Activated naive CD4-positive, alpha-beta T cell treated with anti-CD3 and anti-CD28 coated beads, Interleukin-2, amount 50 U/mL, for 24 hours (primary cell): ENCODE measurements at regions not wholly inside any gene's neighbourhood (a gene's known extent, or its start where the extent isn't known, plus 50 kb on each side); places are given as distances from the start of the nearest gene placed in this dataset.

Source experiments
- H3K27ac Mint-ChIP-seq: one replicate; pipeline ENCODE4 v1.8.0; 2021; ENCODE audit warnings: mild to moderate bottlenecking, mixed read lengths
- H3K27me3 Mint-ChIP-seq: one replicate; pipeline ENCODE4 v1.8.0; 2021; ENCODE audit warnings: mixed read lengths
- H3K36me3 Mint-ChIP-seq: one replicate; pipeline ENCODE4 v1.8.0; 2021; ENCODE audit warnings: mixed read lengths
- H3K4me1 Mint-ChIP-seq: one replicate; pipeline ENCODE4 v1.8.0; 2021; ENCODE audit warnings: mixed read lengths
- H3K4me3 Mint-ChIP-seq: one replicate; pipeline ENCODE4 v1.8.0; 2021; ENCODE audit warnings: mild to moderate bottlenecking, mixed read lengths
- H3K9me3 Mint-ChIP-seq: one replicate; pipeline ENCODE4 v1.8.0; 2021; ENCODE audit warnings: mixed read lengths

DNA sequence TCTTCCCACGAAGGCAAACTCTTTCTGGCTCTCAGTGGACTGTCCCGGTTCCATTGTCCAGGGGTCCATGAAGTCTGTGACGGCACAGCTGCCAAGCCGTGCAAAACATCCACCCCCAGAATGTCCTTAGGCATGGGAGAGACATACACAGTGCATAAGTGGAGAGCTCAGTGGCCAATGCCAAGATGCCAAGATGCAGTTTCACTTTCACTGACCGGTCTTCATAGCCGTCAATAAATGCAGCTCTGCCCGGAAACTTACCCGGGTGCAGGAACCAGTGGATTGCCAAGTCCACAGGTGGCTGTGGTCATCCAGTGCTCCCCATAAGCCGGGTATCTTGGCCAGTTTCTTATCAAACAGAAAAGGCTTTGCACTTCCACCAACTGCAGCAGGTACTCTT is 162.3 kb downstream of the PTCSC3 start:
- Mint-ChIP-seq H3K4me1 (no peaks in the 10 kb centered on the region), H3K36me3 (no peaks in the 10 kb centered on the region), H3K9me3 (no peaks in the 10 kb centered on the region), H3K4me3 (no peak overlapping the region), H3K27me3 (peaks cover 2% of the 10 kb centered on the region), H3K27ac (no peak overlapping the region)

DNA sequence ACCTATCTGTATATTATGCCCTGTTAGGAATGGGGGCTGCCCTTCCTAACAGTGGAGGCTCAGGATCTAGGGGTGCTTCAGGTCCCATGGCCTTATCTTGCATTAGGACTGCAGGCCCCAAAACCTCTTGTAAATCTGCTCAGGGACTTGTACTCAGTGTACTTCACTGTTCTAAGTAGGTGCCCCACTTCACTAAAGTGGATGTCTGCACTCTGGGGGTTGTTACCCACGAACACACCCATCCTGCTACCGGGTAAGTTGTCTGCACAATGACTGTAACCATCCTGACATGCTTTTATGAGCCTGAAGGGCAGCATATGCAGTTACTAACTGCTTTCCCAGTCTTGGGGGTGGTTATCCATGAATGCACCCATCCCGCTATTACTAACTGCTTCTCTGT is 163.0 kb downstream of the PTCSC3 start:
- Mint-ChIP-seq H3K4me3 (no peak overlapping the region), H3K36me3 (no peaks in the 10 kb centered on the region), H3K27ac (no peak overlapping the region), H3K9me3 (no peaks in the 10 kb centered on the region), H3K27me3 (peaks cover 5% of the 10 kb centered on the region), H3K4me1 (no peaks in the 10 kb centered on the region)

DNA sequence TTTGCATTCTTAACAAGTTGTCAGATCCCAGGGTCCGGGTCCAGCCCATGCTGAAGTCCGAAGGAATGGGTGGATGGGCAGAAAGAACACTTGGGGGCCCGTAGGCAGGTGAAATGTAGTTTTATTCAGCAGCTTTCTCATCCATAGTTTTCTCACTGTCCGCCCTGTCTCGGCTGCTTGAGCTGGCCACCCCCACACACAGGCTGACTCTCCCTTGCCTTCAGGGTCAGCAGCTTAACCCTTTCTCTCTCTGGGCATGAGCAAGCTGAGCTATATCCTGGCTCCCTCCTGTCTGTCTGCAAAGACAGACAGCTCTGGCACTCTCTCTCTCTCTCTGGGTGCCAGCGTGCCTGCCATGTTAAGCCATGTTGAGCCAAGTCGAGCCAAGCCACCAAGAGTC is 163.9 kb downstream of the PTCSC3 start:
- Mint-ChIP-seq H3K9me3 (no peaks in the 10 kb centered on the region), H3K27me3 (peaks cover 5% of the 10 kb centered on the region), H3K4me1 (no peaks in the 10 kb centered on the region), H3K27ac (no peak overlapping the region), H3K36me3 (no peaks in the 10 kb centered on the region), H3K4me3 (no peak overlapping the region)

DNA sequence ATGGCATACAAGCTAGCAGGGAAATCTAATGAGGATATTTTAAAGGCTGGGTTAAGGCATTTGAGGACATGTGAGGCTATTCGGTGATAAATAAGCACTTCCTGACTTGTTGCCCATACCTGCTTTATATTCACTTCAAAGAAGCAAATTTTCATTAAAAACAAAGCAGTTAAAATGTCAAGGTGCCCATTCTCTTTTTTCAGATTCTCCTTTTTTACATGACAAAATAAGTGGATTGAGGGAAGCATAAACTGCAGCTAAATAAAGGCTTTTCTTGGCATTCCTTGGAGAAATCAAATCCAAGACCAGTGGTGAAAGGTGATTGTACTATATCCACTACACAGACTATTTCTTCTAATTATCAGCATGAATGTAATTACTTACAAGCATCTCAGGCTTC is 166.9 kb downstream of the PTCSC3 start:
- no peak overlapping the region for H3K27ac Mint-ChIP-seq
- H3K9me3 Mint-ChIP-seq, result no peaks in the 10 kb centered on the region
- no peaks in the 10 kb centered on the region for H3K36me3 Mint-ChIP-seq
- peaks cover 10% of the 10 kb centered on the region for H3K27me3 Mint-ChIP-seq
- no peaks in the 10 kb centered on the region for H3K4me1 Mint-ChIP-seq
- no peak overlapping the region for H3K4me3 Mint-ChIP-seq

DNA sequence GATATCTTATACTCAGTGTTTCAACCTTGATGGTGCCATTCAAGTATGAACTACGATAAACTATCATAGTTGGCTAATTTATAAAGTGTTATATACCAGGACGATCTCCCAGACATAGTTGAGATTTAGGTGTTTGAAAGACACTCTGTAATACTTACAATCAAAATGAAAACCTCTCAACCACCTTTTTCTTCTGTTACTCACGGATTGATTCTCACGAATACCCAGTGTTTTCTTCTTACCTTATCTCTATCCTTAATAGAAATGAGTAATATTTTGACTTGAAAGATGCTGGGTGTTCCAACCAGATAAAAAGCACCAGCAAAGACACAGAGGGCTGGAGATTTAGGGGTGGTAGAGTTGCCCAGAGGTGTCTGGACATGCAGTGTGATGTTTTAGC is 169.9 kb downstream of the PTCSC3 start:
- H3K4me1 Mint-ChIP-seq, result no peaks in the 10 kb centered on the region
- no peaks in the 10 kb centered on the region for H3K36me3 Mint-ChIP-seq
- peaks cover 9% of the 10 kb centered on the region for H3K27me3 Mint-ChIP-seq
- H3K27ac Mint-ChIP-seq, result no peak overlapping the region
- H3K9me3 Mint-ChIP-seq, result no peaks in the 10 kb centered on the region
- H3K4me3 Mint-ChIP-seq, result no peak overlapping the region

DNA sequence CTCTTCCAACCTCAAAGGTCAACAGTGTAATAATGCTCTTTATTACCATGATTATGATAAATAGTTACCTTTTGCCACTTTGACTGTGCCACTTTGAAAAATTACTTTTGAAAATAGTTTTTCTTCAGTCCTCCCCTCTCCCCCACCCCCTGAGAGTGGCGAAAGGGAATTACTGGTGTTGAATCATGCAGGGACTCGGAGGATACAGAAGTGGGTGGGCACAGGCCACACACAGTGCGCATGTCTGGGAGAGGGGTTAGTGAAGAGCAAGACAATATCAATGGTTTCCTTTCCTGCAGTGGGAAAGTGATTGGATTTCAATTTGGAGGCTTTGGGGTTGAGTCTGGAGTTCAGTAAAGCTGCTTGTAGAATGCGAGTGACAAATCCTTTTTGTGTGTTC is 170.9 kb downstream of the PTCSC3 start:
- Mint-ChIP-seq H3K4me3 (no peak overlapping the region), H3K9me3 (no peaks in the 10 kb centered on the region), H3K27me3 (peaks cover 9% of the 10 kb centered on the region), H3K4me1 (no peaks in the 10 kb centered on the region), H3K27ac (no peak overlapping the region), H3K36me3 (no peaks in the 10 kb centered on the region)

DNA sequence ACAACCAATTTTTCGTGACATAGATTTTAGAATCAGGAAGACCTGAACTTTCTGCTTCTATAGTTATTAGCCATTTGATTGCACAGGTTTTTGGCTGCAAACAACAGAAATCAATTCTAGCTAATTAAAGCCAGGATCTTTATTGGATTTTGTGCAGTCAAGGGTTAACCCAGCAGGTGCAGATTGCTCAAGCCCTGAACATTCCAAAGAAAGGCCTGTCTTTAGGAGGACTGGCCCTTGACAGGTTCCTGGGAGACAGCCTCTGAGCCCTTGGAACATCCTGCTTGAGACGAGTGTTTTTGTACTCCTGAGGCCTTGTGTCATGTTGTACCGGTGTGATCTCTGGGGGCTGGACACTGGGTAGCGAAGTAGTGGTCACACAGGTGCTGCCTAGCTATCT is 174.6 kb downstream of the PTCSC3 start:
- no peaks in the 10 kb centered on the region for H3K4me1 Mint-ChIP-seq
- H3K9me3 Mint-ChIP-seq, result no peaks in the 10 kb centered on the region

DNA sequence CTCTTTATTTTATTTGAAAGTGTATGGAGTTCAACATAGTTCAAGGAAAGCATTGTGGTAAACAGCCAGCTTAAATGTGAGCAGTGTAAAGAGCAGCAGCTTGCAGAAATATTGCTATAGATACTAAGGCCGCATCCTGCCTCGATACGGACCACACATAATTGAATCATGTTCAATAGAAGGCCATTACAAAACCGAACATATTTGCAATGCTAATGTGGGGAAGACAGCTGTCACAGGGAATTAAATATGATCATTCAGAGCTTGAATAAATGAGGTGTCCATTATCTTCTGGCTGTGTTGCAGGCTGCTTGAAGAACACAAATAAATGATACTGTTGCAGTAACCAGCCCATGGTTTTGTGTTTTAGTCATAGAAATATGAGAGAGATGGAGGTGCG is 173.2 kb downstream of the BRMS1L start:
- H3K4me3 Mint-ChIP-seq, result no peak overlapping the region
- H3K4me1 Mint-ChIP-seq, result no peaks in the 10 kb centered on the region
- H3K9me3 Mint-ChIP-seq, result no peaks in the 10 kb centered on the region
- H3K27ac Mint-ChIP-seq, result no peak overlapping the region
- H3K36me3 Mint-ChIP-seq, result no peaks in the 10 kb centered on the region
- peaks cover 4% of the 10 kb centered on the region for H3K27me3 Mint-ChIP-seq

More for the DNA sequence above, 174.6 kb downstream of the PTCSC3 start:
- peaks cover 8% of the 10 kb centered on the region for H3K27me3 Mint-ChIP-seq
- no peaks in the 10 kb centered on the region for H3K36me3 Mint-ChIP-seq
- no peak overlapping the region for H3K27ac Mint-ChIP-seq
- H3K4me3 Mint-ChIP-seq, result no peak overlapping the region

DNA sequence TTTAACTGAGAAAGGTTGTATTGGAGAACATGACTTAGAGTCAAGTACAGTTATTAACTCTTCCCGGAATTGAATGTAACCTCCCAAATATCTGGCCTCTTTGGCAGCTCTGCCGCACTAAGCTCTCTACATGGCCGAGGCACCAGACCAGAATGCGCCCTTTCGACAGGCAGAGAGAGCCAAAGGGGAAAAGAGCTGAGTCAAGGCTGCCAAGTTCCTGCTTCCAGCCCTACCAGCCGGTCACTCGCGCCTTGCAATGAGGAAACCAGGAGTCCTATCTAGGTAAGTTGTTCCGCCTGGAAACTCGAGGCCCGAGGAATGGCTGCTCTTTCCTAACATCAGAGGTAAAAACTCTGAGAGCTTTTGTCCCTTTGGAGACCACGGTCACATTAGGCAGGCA is 172.2 kb downstream of the BRMS1L start:
- no peaks in the 10 kb centered on the region for H3K36me3 Mint-ChIP-seq
- no peaks in the 10 kb centered on the region for H3K4me1 Mint-ChIP-seq
- no peak overlapping the region for H3K4me3 Mint-ChIP-seq
- H3K27ac Mint-ChIP-seq, result no peak overlapping the region
- H3K9me3 Mint-ChIP-seq, result no peaks in the 10 kb centered on the region
- H3K27me3 Mint-ChIP-seq, result peaks cover 4% of the 10 kb centered on the region

DNA sequence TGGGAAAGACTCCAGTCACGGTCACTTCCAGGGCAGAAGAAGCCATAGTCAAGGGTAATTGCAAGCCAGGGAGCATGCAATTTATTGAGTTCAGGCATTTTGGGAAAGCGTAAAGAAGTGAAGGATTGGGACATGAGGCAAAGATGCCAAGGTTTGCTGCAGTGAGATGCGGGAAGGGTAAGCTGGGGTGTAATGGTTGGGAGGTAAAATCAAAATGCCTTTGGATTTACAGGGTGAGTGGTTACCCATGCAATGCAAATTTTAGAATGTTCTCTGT is 167.5 kb downstream of the BRMS1L start:
- Mint-ChIP-seq H3K4me1 (no peaks in the 10 kb centered on the region), H3K4me3 (no peak overlapping the region), H3K27ac (no peak overlapping the region), H3K36me3 (no peaks in the 10 kb centered on the region), H3K9me3 (no peaks in the 10 kb centered on the region), H3K27me3 (peaks cover 2% of the 10 kb centered on the region)

DNA sequence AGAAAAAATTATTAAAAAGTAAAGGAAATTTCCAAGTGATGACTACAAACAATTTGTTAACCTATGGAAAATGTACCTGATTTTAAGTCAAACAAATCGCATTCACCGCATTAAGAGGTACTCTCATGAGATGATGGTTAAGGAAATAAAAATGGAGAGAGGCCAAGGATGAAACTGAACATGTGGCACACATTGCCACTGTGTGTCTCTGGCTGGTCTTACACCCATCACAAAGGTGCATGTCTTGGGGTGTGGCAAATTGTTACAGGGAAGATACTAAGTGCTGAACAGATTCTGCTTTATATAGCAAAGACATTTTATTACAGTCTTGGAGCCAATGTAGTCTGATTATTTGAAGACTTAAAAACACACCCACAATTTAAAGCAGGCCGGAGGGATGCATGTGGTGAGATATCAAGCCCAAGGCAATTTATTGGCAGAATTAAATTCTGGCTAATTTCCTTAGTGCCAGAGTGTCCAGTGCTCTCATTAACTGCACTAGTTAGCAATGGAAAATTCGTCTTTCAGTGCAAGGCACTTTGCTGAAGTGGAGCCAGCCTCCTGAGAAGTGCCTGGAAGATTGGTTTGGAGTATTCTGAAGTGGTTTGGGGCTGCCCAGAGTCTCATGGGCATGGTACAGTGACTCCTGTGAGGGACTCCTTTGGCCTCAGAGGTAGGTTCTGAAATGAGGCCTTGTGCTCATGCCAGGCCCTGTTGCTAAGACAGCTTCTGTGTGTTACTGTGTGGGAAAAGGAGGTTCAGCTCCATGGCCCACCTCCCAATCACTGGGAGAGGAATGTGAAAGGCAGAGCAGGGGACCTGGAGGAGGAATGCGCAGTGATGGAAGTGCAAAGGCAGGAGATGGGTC is 166.9 kb downstream of the BRMS1L start:
- Mint-ChIP-seq H3K4me3 (no peak overlapping the region), H3K9me3 (no peaks in the 10 kb centered on the region), H3K27ac (no peak overlapping the region), H3K36me3 (no peaks in the 10 kb centered on the region), H3K4me1 (no peaks in the 10 kb centered on the region), H3K27me3 (peaks cover 2% of the 10 kb centered on the region)

DNA sequence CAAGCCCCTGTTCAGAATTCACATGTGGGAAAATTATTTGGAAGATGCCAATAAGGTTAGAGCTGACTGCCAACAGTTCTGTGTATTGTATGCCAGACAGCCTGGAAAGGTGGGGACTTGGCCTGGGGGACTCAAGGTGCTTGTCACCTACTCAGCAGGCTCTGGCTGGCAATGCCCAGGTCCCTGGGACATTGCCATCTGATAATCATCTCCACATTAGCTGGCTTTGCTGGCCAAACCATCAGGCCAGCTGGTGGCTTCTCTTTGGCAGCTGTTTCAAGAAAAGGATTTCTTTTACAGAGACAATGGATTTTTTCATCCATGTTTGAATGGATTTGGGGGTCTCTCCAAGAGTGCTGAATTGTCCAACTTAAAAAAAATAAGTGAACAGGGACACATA is 165.2 kb downstream of the BRMS1L start:
- Mint-ChIP-seq H3K27ac (no peak overlapping the region), H3K9me3 (no peaks in the 10 kb centered on the region), H3K36me3 (no peaks in the 10 kb centered on the region), H3K4me3 (no peak overlapping the region), H3K4me1 (no peaks in the 10 kb centered on the region), H3K27me3 (no peaks in the 10 kb centered on the region)

DNA sequence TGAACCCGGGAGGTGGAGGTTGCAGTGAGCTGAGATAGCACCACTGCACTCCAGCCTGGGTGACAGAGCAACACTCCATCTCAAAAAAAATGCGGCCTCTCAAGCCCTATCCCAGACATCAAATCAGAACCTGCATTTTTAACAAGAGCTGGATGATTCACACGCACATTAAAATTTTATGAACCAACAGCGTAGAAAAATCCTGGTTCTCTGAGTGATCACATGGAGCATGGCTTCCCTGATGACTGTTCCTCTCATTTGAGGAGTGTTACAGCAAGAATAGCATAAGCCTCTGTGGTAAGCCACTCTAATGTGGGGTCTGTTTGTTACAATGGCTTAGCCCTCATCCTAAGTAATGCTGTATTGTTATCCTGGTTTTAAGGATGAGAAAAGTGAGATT is 163.6 kb downstream of the BRMS1L start:
- H3K9me3 Mint-ChIP-seq, result no peaks in the 10 kb centered on the region
- no peak overlapping the region for H3K27ac Mint-ChIP-seq
- no peaks in the 10 kb centered on the region for H3K27me3 Mint-ChIP-seq
- no peaks in the 10 kb centered on the region for H3K36me3 Mint-ChIP-seq
- no peaks in the 10 kb centered on the region for H3K4me1 Mint-ChIP-seq
- no peak overlapping the region for H3K4me3 Mint-ChIP-seq

DNA sequence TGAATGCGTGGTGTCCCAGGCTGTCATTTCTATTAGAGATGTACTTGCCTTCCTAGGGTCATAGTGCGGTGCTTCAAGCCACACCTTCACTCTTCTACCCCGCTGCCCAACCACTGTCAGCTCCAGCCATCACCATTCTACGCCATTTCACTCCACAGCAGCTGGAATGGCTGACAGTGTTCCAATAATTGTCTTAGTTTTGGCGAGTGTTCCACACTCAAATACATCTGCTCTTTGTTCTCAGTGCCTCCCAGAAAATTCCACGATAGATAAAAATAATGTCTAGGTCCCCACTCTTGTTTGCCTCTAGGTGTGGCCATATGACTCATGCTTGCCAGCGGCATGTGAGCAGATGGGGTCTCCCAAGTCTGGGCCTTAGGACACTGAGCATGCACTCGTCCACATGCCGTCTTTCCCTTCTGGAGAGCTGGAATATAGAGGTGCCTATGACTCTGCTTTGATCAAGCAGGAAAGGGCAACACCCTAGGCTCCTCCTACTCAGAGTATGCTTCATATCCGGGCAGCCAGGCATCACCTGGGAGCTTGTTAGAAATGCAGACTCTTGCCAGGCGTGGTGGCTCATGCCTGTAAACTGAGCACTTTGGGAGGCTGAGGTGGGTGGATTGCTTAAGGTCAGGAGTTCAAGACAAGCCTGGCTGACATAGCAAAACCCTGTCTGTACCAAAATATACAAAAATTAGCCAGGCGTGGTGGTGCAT is 163.0 kb downstream of the BRMS1L start:
- H3K27ac Mint-ChIP-seq, result no peak overlapping the region
- no peaks in the 10 kb centered on the region for H3K27me3 Mint-ChIP-seq
- H3K36me3 Mint-ChIP-seq, result no peaks in the 10 kb centered on the region
- H3K4me1 Mint-ChIP-seq, result no peaks in the 10 kb centered on the region
- no peak overlapping the region for H3K4me3 Mint-ChIP-seq
- H3K9me3 Mint-ChIP-seq, result no peaks in the 10 kb centered on the region

DNA sequence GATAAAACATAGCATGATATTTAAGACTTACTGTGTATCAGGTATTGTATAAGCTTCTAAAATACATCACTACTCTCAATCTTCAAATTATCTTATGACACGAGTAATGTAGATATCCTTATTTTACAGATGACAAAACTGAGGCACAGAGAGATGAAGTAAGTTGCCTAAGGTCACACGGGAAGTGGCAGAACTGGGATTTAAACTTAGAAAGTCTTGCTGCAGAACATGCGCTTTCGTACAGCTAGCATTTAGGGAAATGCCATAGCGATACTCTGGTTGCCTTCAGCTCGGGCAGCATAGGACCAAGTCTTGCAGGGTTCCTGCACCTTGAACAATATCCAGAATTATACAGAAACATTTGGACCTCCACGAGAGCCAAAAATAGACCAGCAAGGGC is 162.4 kb downstream of the BRMS1L start:
- H3K36me3 Mint-ChIP-seq, result no peaks in the 10 kb centered on the region
- no peaks in the 10 kb centered on the region for H3K9me3 Mint-ChIP-seq
- H3K4me1 Mint-ChIP-seq, result no peaks in the 10 kb centered on the region
- no peaks in the 10 kb centered on the region for H3K27me3 Mint-ChIP-seq
- H3K27ac Mint-ChIP-seq, result no peak overlapping the region
- no peak overlapping the region for H3K4me3 Mint-ChIP-seq

DNA sequence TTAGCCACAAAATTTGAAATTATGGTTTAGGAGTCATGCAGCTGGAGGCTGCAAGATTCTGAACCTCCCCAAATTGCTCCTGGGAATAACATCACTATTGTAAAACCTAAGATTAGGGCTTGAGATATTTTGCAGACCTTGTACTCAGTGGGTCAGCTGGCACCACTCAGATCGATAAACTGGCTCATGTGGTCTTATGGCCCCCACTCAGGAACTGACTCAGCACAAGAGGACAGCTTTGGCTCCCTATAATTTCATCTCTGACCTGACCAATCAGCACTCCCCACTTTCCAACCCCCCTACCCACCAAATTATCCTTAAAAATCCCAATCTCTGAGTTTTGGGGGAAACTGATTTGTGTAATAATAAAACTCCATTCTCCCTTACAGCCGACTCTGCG is 161.6 kb downstream of the BRMS1L start:
- Mint-ChIP-seq H3K9me3 (no peaks in the 10 kb centered on the region), H3K4me3 (no peak overlapping the region), H3K36me3 (no peaks in the 10 kb centered on the region), H3K4me1 (no peaks in the 10 kb centered on the region), H3K27ac (no peak overlapping the region), H3K27me3 (no peaks in the 10 kb centered on the region)

DNA sequence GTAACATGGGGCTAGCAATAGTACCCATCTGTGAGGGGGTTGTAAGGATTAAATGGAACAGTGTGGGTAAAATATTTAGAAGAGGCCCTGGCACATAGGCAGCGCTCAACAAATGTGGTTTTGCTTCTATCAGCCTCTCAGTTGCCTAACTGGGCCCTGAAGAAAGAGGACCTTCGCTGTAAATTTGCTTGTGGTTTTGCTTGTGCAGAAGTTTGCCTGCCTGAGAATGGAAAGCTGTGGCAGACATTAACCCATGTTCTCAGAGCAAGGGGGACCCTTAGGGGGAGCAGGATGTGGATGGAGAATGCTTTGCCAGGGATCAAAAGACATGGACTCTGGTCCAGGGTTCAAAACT is 160.1 kb downstream of the BRMS1L start:
- Mint-ChIP-seq H3K9me3 (no peaks in the 10 kb centered on the region), H3K4me3 (no peak overlapping the region), H3K27me3 (no peaks in the 10 kb centered on the region), H3K27ac (no peak overlapping the region), H3K36me3 (no peaks in the 10 kb centered on the region), H3K4me1 (no peaks in the 10 kb centered on the region)
